Prostate gland (tissue), 2 donors: ENCODE measurements at regions not wholly inside any gene's neighbourhood (a gene's known extent, or its start where the extent isn't known, plus 50 kb on each side); places are given as distances from the start of the nearest gene placed in this dataset.

Experiments
- POLR2AphosphoS5 ChIP-seq: sonication (generic); formaldehyde crosslinking; IDR thresholded peaks from one replicate; pipeline ENCODE4 v1.6.1; 2017; ENCODE audit warnings: antibody characterized with exemption
- TF ChIP-seq, protein P1 (sequence below), 4 experiments: fragments of 200-600 bp in 2 of 4; fragments of 450-650 bp in 2 of 4; sonication (generic) in 2 of 4; IDR thresholded peaks; 1 replicate in 3 of 4; 2 replicates in 1 of 4; pipeline ENCODE4 v1.5.1; 2016 to 2019; ENCODE audit warnings: antibody characterized with exemption in 4 of 4, mild to moderate bottlenecking in 2 of 4, moderate library complexity in 2 of 4

DNA sequence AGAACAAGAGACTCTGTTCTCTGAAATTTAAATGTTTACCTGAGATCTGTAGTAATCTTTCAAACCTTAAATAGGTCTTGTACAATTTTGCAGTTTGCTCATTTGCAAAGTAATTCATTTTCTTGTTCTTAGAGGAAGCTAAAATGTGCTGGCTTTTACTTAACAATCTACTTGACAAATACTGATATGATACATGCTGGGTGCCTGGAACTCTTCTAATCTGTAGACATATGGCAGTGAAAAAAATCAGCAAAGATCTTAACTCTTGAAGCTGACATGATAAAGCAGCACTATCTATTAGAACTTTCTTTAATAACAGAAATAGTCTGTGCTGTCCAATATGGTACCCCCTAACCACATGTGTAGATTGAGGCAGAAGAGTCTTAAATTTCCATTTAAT lies 1352.8 kb upstream of the SLC39A10 start:
- TF ChIP-seq, protein P1, sequence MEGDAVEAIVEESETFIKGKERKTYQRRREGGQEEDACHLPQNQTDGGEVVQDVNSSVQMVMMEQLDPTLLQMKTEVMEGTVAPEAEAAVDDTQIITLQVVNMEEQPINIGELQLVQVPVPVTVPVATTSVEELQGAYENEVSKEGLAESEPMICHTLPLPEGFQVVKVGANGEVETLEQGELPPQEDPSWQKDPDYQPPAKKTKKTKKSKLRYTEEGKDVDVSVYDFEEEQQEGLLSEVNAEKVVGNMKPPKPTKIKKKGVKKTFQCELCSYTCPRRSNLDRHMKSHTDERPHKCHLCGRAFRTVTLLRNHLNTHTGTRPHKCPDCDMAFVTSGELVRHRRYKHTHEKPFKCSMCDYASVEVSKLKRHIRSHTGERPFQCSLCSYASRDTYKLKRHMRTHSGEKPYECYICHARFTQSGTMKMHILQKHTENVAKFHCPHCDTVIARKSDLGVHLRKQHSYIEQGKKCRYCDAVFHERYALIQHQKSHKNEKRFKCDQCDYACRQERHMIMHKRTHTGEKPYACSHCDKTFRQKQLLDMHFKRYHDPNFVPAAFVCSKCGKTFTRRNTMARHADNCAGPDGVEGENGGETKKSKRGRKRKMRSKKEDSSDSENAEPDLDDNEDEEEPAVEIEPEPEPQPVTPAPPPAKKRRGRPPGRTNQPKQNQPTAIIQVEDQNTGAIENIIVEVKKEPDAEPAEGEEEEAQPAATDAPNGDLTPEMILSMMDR (IDR thresholded peaks at IDR 0.05), result no peak
- TF ChIP-seq POLR2AphosphoS5, result no peak
